Stomach (tissue), 4 donors: ENCODE measurements at regions not wholly inside any gene's neighbourhood (a gene's known extent, or its start where the extent isn't known, plus 50 kb on each side); places are given as distances from the start of the nearest gene placed in this dataset.

Source experiments
- CTCF ChIP-seq, 7 experiments: fragments of 450-650 bp in 4 of 7; fragments of 200-600 bp in 3 of 7; sonication (generic) in 3 of 7; IDR thresholded peaks; one replicate each; pipeline ENCODE4 v1.5.1; 2016 to 2019; ENCODE audit warnings: antibody characterized with exemption in 7 of 7, control low read depth in 2 of 7, mild to moderate bottlenecking in 1 of 7
- EP300 ChIP-seq: sonication (generic); formaldehyde crosslinking; IDR thresholded peaks from one replicate; pipeline ENCODE4 v1.6.1; 2017; ENCODE audit warnings: antibody characterized with exemption
- POLR2A ChIP-seq, 4 donors: fragments of 450-650 bp; IDR thresholded peaks; one replicate each; pipeline ENCODE4 v1.6.1; 2016; ENCODE audit warnings: antibody characterized with exemption in 4 of 4, control low read depth in 2 of 4, mild to moderate bottlenecking in 1 of 4, moderate library complexity in 1 of 4
- POLR2AphosphoS5 ChIP-seq, 3 donors: sonication (generic); formaldehyde crosslinking; IDR thresholded peaks; one replicate each; pipeline ENCODE4 v1.6.1; 2016; ENCODE audit warnings: antibody characterized with exemption in 3 of 3

GRCh38 chr4:152074088-152074437 lies 313.3 kb upstream of the GATB start:
- TF ChIP-seq CTCF (IDR thresholded peaks at IDR 0.05) (no peak), POLR2A (IDR thresholded peaks at IDR 0.05) (no peak), POLR2AphosphoS5 (IDR thresholded peaks at IDR 0.05) (no peak), EP300 (no peak)
